ENCODE measurements at regions not wholly inside any gene's neighbourhood (a gene's known extent, or its start where the extent isn't known, plus 50 kb on each side); places are given as distances from the start of the nearest gene placed in this dataset.

- no peak for DNase-seq
Measured at GRCh38 chr15:31264559-31265089, 62.0 kb upstream of the KLF13 start.

DNA sequence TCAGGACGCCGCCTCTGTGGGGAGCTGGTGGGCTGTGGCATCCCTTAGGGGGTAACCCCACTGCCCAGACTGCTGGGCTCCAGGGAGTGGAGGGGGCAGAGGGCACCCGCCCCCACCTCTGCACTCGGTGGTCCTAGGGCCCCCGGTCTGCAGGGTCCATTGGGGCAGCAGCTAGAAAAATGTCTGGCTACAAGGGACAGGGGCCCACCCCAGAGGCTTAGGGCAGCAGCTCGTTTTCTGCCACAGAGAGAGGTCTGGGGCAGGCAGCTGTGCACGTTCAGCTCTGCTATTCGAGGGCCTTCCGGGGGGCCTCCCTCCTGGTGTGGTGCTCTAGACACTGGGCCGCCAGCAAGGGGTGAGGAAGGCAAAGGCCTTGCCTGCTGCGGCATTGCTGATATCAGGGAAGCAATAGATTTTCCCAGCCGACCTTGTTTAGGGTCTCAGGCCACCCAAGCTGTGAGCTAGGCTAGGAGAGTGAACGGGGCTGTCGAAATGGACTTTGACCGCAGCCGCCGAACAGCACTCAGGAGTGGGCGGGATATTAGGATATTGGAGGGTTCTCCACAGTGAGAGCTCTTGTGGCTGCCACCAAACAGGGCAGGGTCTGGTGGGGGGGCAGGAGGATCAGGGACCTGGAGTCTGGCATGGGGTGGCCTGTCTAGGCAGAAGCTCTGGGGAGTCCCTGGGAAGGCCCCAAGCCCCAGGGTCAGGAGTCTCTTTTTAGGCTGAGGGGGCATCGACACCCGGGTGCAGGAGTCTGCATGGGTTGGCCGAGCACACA is 61.4 kb upstream of the KLF13 start:
- no peak for DNase-seq

- DNase-seq: no peak
Measured at GRCh38 chr15:31265871-31266711, 60.5 kb upstream of the KLF13 start.

DNA sequence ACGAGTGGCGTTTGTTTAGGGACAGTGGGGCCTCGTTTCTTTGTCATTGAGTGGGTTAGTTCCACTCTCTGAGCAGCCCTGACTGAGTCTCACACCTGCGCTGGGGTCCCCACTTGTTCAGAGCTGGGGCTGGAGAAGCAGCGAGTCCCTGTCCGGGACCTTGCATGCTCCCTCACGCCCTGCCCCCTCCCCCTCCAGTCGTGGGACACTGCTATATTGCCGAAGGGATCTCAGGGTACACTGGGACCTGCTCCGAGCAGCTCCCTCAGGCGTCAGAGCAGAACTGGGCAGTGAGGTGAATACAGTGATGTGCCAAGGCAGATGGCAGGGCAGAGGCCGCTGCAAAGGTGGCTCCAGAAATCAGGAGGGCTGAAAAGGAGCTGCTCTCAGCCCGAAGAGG is 59.9 kb upstream of the KLF13 start:
- no peak for DNase-seq

- DNase-seq: no peak
Measured at GRCh38 chr15:31267161-31268107, 59.2 kb upstream of the KLF13 start.

- no peak for DNase-seq
Measured at GRCh38 chr15:31268108-31268501, 58.5 kb upstream of the KLF13 start.

DNA sequence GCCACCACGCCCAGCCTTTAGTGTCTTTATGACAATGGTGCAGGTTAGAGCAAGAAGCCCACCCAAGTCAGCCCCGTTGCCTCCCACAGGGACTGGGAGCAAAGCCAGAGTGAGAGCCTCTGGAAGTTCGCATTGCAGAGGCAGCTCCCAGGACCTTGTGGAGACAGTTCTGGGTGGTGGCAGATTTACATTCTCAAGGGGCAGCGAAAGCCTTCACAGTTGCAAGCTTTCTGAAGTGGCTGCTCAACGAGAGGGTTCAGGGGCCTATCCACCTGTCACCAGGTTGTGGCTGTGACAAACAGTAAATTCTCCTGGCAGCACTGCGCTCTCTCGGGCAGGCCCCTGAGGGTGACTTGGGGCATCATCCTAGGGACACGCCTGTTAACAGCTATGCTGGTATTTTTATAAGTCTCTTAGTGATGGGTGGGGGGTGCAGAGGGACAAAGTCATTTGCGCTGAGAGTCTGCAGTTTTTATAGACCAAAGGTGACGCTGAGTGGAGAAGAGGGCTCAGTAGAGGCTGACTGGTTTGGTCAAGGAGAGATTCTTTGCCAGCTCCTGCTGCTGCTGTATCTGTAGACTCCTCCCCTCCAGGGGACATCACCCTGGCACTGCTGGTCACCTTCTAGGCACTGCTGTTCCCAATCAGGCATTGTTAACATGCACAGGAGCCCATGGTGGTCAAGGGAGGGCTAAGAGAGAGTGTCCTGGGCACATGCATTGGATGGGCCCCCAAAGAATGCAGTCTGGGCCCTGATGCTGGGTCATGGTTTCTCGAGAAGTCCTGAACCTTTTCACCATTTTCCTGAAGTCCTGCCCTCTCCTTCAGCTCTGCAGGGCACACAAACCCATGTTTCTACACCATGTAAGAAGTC is 57.5 kb upstream of the KLF13 start:
- DNase-seq: no peak

DNA sequence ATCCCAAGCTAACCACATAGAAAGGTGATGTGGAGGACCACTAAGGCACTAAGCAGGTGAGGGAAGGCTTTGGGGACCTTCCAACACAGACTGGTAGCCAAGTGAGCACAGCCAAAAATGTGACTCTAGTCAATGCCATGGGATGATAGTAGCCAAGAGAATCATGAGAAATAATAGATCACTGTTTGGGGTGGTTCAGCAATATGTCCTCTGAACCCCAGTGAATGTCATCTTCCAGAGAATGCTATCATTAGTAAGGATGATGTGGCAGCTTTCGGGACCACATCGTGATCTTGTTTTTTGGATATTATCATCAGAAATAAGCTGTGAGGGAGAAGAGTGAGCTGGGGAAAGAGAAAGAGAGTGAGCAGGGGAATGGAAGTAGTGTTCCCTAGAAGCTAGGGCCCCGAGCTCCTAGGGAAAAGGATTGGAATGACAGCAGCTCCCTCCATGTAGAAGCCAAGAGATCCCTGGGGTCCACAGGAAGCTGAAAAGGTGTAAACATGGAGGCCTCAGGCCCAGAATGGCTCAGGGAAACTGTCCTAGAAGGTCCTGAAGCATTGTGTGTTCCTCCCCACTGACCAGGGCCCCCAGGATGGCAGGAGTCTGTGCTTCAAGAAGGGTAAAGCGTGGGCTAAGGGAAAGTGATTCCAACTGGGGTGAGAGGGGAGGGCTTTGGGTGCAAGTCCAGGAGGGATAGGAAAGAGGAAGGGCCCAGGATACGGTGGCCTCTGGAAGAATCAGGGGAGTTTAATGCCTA is 56.6 kb upstream of the KLF13 start:
- no peak for DNase-seq

DNA sequence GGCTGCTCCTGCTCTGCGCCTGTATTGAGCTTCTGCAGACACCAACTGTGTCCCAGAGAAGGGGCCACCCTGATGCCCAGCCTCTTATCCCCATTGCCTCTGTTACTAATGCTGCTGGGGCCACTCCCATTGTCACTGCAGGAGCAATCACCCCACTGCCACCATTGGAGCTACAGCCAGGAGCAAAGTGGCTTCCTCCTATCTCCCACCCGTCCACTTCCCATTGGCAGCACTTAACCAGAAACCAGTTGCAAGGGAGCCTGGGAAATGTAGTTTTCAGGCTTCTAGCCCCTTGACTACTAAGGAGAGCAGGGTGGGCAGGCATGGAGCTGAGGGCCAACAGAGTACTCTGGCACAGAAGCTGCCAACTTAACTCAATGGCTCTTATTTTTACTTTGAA is 55.9 kb upstream of the KLF13 start:
- no peak for DNase-seq

GRCh38 chr15:31271224-31271635 is 55.4 kb upstream of the KLF13 start:
- DNase-seq: no peak

DNA sequence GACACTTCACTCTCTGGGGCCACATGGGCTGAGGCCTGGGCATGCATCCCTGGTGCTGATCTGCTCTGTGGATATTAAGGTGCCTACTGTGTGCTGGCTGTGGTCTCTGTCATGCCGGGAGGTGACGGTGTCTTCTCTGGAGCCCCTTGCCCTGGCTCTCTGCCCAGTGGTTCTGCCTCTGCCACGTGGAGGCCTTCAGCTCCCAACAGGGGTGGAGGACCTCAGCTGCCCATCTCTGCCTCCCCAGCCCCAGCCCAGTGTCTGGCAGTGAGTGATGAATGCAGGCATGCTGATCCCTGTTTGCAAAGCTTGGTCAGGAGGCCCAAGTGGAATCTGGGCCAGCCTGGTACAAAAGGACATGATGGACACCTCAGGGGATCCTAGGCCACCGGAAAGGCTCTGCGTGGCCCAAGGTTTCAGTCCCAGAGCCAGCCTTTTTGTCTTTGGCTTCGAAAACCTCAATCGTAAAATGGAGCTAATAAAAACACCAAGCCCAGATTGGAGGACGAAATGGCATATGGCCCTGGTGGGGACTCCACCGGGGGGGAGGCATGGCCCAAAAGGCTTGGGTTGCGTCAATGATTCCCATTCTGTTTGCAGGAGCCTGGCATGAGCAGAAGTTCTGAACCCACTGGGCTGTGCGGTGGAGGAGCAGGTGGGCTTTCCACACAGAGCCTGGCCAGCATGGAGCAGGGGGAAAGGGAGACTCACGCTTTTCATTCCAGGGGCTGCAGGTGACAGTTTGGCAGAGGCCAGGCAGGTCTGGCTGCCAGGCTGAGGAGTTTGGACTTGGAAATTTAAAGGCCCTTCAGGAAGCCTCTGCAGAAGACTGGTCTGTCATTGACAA is 54.7 kb upstream of the KLF13 start:
- no peak for DNase-seq

- DNase-seq: no peak
Measured at GRCh38 chr15:31272558-31273257, 53.9 kb upstream of the KLF13 start.

GRCh38 chr15:31273258-31273941 is 53.2 kb upstream of the KLF13 start:
- peak; percentile 37 for DNase-seq

GRCh38 chr15:31274496-31275330 is 51.9 kb upstream of the KLF13 start:
- no peak for DNase-seq

- no peak for DNase-seq
Measured at GRCh38 chr15:31275331-31276262, 51.0 kb upstream of the KLF13 start.

DNA sequence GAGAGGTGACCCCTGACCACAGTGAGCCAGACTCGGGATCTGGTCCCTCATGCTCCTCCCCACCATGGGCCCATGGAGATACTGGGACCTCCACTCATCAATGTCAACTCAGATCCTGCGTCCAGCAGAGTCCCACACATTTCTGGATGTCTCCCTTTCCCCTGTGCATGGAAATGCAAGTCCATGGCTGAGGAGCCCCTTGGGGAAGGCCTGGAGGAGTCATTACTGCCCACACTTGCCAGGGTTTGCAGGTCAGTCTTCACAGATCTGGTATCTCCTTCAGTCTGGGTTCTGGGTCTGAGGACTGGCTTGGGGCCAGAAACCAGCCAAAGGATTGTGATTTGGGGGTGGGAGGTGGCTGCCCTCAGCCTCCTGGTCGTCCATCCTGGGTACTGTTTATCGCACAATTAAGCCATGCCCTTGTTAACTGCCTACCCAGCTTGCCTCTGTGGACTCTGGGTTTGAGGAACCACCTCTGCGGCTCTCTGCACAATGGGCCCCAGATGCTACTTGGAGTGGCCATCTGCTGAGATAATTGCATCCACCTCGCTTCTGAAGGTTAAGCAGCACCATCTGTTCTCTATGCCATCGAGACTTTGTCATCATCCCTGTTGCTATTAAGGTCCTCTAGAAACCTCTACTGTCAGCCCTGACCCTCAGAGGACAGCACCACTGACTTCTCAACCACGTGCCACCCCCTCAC is 49.9 kb upstream of the KLF13 start:
- DNase-seq: no peak

All from right forelimb (tissue), 1 donor.